HG03280 (cell line): ENCODE measurements at regions not wholly inside any gene's neighbourhood (a gene's known extent, or its start where the extent isn't known, plus 50 kb on each side); places are given as distances from the start of the nearest gene placed in this dataset.
"Not testable (repeated sequence)": the region's sequence is repeated elsewhere in the genome, so short reads cannot be mapped to it uniquely, and the experiment has no call there.

ENCODE experiments used
- ATAC-seq: cut with Tn5 transposase; IDR thresholded peaks from one replicate; pipeline ENCODE4 v1.9.1; 2021; ENCODE audit warnings: mild to moderate bottlenecking, moderate library complexity; ENCODE audit not compliant: unreplicated experiment

DNA sequence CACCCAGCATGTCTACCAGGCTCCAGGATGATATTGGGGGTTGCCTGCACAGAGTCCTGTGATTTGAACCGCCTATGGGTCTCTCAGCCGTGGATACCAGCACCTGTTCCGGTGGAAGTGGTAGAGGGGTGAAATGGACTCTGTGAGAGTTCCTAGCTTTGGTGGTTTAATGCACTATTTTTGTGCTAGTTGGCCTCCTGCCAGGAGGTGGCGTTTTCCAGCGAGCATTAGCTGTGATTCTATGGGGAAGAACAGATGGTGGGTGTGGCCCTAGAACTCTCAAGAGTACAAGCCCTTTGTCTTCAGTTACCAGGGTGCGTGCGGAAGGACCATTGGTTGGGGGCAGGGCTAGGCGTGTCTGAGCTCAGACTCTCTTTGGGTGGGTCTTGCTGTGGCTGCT lies 316.9 kb upstream of the AMOT start:
- ATAC-seq, result no peak

DNA sequence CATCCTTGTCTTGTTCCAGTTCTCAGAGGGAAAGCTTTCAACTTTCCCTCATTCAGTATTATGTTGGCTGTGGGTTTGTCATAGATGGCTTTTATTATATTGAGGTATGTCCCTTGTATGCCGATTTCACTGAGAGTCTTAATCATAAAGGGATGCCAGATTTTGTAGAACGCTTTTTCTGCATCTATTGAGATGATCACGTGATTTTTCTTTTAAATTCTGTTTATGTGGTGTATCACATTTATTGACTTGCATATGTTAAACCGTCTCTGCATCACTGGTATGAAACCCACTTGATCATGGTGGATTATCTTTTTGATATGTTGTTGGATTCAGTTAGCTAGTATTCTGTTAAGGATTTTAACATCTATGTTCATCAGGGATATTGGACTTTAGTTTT lies 313.7 kb upstream of the AMOT start:
- ATAC-seq, result not testable (repeated sequence)

DNA sequence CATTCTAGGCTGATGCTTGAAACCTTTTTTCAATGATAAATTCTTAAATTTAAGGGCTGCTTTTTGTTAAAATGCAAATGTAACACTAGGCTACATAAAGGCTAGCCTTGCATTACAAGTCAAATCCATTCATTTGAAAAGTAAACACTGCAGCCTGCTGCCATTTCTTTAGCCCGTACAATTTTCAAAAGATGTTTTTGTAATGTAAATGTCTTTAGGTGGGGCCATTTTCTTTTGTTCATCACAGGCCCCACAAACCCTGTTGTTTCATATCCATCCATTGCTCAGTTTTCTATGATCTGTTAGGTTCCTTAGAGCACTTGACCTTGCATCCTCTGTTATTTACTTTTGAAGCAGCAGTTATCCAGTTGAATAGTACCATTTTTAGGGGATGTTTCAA lies 296.2 kb upstream of the AMOT start:
- ATAC-seq, result no peak

DNA sequence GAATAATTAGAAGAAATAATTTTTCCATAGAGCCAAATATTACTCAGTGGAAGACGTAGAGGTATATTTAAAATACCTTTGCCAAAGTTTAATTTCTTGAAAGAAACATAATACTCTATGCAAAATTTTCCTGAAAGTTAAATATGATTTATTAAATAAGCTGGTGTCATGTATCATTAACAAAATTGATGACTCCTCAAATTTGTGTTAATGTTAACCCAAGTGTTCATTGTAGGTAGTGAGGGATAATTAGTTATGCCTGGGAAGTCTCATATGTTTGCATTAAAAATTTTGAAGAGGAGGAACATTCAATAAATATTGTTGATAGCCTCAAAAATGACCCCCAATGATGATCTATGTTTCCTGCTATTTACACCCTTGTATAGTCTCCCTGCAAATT lies 292.7 kb upstream of the AMOT start:
- ATAC-seq, result no peak

DNA sequence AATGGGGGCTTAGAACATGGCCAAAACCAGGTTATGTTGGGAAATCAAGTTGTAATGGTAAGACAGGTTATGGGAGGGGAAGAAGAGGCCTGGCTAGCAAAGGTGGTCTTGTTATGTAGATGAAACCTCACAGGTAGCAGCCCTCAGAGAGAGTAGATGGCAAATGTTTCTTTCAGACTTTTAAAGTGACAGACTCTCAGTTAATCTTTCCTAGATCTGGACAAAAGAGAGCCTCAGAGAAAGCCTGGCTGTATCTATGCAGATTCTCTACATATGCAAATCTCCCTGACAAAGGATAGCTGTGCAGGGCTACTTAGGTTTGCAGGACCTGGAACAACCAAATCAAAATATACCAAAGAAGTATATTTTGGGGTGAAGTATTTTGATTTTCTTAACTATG lies 284.1 kb upstream of the AMOT start:
- no peak for ATAC-seq

DNA sequence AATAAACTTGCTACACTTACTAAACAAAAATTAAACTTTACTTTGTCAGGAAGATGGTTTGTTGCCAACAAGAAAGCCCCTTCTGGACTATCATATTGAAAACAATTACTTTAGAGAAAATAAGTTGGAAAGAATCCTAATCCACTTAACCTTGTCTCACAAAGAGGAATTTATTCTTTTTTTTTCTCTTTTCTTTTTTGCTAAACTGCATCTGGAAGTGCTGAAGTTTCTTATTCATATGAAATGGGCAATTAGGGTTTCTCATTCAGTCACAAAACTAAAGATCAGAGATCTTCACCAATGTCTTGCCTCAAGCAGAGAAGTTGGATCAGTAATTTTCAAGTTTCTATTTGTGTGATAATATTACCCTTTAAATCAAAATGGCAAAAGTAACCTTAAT lies 234.9 kb upstream of the AMOT start:
- ATAC-seq, result no peak

DNA sequence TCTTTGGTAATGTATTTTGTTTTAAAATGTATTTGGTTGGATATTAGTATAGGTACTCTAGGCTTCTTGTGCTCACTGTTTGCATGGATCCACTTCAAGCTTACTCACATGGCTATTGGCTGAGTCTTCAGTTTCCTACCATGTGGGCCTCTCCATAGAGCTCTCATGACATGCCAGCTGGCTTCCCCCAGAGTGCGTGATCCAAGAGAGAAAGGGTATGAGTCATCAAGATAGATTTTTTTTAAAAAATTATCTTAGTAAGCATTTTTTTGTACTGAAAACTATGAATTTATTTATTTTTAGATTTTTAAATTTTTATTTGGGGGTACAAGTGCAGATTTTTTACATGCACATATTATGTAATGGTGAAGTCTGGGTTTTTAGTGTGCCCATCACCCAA lies 219.1 kb upstream of the AMOT start:
- no peak for ATAC-seq

DNA sequence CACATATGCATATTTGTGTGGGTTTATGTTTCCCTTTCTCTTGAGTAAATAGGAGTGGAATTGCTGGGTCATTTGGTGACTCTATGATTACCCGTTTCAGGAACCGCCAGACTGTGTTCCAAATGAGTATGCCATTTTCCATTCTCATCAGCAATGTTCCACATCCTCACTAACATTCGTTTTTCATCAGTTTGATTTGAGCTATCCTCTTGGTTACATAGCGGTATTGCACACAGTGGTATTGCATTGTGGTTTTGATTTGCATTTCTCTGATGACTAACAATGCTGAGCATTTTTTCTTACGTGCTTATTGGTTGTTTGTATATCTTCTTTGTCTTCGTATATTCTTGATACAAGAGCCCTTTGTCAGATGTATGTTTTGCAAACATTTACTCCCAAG lies 218.0 kb upstream of the AMOT start:
- ATAC-seq, result no peak

DNA sequence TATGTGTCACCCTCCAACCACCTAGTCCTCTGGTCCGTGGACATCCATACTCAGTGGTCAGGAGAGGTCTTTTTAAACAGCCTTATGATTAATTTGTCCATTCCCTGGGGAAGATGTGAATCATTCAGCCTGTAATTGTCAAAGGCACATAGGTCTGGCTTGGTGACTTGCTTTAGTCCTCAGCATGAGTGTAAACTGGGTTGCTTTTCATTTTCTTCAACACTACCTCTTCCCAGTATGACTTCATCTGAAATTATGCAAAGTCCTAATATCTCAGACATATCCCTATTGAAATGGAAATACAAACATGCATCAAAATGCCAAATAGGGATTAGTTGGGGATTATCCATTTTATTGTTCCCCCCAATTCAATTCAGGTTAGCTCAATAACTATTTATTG lies 208.3 kb upstream of the AMOT start:
- ATAC-seq, result no peak

DNA sequence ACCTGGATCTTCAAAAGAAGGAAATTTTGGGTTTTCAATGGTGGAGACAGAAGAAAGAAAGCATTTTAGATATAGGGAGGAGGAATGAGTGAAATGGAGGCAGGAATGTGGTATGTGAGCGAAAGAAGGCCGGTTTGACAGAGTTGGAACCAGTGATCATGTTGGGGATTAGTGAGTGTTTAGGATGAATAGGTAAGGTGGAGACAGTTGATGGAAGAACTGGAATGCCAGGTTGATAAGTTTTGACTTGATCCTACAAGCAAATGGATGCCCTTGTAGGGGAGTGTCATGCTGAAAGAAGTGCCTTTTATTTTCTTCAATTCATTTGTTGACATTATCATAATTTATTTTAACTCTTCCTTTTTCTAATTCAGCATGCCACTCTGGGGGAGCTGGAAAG lies 207.8 kb upstream of the AMOT start:
- ATAC-seq, result no peak

DNA sequence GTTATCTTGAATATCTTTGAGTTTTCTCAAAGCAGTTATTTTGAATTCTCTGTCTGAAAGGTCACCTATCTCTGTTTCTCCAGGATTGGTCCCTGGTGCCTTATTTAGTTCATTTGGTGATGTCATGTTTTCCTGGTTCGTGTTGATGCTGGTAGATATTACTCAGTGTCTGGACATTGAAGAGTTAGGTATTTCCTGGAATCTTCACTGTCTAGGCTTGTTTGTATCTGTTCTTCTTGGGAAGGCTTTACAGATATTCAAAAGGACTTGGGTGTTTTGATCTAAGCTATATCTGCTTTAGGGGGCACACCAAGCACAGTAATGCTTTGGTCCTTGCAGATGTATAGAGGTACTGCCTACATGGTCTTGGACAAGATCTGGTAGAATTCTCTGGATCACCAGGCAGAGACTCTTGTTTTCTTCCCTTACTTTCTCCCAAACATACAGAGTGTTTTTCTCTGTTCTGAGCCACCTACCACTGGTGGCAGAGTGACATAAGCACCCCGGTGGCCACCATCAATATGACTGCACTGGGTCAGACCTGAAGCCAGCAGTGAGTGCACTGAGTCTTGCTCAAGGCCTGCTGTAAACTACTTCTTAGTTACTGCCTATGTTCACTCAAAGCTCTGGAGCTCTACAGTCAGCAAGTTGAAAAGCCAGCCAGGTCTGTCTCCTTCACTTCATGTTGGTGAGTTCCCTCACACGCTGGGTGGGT lies 193.5 kb upstream of the AMOT start:
- ATAC-seq, result no peak

DNA sequence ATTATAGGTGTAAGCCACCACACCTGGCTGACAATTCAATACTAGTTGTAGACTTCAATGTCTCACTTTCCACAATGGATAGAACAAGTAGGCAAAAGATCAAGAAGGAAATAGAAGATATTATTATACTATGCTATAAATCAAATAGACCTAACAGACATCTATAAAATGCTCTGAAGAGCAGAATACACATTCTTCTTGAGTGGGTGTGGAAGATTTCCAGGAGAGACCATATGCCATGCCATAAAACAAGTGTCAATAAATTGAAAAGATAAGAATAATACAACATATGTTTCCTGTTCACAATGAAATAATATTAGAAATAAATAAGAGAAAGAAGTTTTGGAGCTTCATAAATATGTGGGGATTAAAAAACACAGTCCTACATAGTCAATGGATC lies 179.3 kb upstream of the AMOT start:
- ATAC-seq, result no peak

DNA sequence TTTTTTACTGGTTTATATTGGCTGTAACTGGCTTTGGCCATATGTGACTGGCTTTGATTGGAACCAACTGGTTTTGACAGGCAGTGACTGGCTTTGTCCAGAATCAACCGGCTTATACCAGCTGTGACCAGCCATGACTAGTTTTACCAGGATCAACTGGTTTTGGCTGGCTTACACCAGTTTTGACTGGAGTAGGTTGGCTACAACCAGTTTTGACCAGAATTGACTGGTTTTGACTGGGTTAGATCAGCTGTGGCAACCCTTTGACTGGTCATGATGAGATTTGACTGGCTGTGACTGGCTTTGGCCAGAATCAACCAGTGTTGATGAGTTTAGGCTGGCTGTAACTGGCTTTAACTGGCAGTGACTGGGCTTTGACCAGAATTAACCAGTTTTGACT lies 169.2 kb upstream of the AMOT start:
- ATAC-seq, result no peak

DNA sequence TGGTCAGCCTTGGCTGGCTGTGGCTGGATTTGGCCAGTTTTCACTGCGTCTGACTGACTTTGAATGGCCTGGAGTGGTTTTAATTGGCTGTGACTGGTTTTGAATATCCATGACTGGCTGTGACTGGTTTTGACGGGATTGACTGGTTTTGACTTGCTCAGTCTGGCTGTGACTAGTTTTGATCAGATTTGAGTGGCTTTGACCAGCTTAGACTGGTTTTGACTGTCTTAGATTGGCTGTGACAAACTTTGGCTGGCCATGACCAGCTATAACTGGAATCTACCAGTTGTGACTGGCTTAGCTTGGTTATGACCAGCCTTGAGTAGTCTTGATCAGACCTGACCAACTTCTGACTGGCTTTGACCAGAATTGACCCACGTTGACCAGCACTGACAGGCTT lies 168.4 kb upstream of the AMOT start:
- ATAC-seq, result no peak

DNA sequence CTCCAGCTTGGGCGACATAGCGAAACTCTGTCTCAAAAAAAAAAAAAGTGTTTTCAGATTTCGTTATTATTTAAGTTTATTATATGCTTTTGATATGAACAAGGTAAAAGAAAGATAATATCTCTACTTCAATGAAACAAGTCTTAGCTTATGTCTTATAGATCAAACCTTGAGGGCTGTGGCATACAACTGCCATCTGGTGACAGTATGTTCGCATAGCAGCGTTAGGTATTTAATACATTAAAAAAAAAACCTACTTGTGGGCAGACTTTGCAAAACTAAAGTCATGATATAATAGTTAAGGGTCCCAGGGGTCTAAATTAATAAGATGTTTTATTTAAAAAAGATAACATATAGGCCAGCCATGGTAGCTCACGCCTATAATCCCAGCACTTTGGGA lies 161.2 kb upstream of the AMOT start:
- ATAC-seq, result no peak

DNA sequence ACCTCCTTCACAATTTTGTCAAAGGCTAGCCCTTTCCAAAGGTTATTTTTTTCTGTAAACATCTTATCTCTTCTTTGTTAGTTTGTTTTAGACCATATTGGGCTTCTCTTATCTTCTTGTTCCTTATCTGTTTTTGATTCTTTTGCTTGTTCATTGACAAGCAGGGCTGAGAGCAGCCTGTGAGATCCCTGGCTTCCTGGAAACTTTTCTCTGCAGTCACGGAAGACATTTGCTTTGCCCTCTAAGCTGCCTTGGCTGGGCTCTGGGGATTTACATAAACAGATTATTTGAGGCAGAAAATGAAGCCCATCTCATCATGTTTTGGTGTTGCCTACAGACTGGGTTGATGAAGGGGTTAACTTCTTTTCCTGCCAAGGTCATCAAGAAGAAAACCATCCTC lies 157.4 kb upstream of the AMOT start:
- ATAC-seq, result no peak

DNA sequence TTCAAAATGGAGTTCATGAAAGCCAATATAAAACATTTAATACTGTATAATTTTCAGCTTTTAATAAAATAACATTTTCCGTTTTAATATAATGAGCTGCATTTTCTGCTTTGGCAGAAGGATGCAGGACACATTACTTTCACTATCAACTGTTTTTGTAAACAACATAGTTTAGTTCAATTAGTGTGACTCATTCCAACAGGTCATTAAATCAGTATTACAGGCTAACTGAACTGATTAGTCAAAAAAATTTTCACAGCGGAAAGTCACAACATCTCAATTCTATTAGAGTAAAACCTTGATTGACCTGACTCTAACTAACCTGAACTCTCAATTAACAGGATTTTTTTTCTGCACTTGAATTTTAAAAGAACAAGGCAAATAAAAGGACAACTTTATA lies 151.2 kb upstream of the AMOT start:
- ATAC-seq, result no peak

DNA sequence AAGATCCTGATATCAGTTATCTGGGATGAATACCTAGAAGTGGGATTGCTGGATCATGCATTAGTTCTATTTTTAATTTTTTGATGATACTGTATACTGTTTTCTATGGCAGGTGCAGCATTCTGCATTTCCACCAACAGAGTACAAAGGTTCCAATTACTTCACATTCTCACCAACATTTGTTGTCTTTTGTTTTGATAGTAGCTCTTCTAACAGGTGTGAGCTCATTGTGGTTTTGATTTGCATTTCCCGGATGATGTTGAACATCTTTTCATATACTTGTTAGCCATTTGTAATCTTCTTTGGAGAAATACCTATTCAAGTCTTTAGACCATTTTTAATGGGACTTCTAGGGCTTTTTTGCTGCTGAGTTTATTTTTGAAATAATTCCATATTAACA lies 139.2 kb upstream of the AMOT start:
- no peak for ATAC-seq

DNA sequence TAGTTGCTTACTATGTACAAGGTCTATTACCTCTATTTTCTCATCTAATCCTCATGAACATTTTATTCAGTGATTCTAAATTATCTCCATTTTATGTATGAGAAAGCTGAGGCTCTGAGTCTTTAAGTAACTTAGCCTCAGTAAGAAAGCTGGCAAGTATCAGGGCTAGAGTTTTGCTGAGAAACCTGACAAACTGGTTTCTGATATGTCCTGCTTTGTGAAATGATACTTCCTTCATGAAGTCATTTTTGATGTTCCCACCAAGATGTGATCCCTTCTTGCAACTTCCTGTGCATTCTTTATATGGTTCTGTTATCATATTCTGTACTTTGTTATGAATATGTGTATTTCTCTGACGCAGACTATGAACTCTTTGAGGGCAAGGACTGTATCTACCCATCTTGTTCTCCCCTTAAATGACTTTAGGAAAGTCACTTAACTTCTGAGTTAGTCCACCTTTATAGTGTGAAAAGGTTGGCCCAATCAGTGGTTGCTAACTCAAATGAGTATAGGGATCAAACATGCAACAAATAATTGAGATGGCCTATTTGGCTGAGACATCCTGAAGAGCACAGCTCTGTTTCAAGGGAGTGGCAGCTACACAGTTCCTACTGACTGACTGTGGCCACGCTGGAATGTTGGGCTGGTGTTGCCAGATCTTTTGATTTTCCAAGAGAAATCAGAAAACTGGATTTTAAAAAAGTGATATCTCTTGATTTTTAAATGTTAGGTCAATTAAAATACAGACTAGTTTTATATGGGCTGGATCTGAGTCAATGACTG lies 127.9 kb upstream of the AMOT start:
- ATAC-seq, result no peak

DNA sequence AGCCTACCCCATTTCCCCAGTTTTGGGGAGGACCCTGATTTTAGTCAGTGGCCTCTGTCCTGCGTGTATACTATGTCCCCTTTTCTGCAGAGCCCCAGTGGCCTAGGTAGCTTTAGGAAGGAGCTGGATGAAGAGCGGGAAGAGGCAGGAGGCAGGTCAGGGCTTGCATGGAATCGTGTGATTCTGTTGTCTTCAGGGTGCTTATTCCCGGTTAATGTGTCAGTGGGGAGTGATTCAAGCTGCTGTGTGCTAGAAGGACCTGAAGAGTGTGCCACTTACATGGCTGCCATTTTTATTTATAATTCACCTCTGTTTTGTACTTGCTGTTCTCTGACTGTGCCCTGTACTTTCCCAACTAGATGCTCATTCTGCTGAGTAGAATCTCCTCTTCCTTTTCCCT lies 127.3 kb upstream of the AMOT start:
- ATAC-seq, result no peak

DNA sequence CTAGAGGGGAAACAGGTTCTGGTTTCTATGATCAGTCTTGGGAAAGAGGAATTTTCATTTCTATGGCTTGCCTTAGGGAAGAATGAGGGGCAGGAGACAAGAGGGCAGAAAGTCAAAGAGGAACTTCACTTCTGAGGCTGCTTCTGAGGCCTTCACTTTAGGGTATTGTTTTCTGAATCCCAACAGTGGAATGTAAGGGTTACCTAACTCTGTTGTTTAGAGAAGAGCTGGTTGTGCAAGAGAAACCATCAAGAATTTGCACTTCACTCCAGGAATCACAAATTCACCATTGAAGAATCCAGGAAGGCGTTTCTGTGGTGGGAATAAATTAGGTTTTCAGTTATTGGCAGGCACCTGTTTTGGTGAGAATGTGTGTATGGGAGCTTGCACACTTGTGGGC lies 126.7 kb upstream of the AMOT start:
- ATAC-seq, result no peak

DNA sequence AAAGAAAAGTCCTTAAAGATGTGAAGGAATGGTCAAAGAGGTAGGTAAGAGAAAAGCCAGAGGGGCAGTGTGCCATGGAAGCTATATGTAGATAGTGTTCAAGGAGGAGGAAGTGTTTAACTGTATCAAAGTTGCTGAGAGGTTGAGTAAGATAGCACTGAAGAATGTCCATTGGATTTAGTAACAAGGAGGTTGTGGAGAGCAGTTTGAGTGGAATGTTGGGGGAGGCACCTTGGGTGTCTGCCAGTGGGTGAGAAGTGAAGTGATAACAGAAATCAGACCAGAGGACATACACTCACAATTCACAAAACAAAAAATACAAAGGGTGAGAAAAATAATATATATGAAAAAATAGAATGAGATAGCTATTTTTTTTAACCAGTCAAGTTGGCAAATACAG lies 121.3 kb upstream of the AMOT start:
- ATAC-seq, result no peak
